ENCODE measurements at regions not wholly inside any gene's neighbourhood (a gene's known extent, or its start where the extent isn't known, plus 50 kb on each side); places are given as distances from the start of the nearest gene placed in this dataset.

DNA sequence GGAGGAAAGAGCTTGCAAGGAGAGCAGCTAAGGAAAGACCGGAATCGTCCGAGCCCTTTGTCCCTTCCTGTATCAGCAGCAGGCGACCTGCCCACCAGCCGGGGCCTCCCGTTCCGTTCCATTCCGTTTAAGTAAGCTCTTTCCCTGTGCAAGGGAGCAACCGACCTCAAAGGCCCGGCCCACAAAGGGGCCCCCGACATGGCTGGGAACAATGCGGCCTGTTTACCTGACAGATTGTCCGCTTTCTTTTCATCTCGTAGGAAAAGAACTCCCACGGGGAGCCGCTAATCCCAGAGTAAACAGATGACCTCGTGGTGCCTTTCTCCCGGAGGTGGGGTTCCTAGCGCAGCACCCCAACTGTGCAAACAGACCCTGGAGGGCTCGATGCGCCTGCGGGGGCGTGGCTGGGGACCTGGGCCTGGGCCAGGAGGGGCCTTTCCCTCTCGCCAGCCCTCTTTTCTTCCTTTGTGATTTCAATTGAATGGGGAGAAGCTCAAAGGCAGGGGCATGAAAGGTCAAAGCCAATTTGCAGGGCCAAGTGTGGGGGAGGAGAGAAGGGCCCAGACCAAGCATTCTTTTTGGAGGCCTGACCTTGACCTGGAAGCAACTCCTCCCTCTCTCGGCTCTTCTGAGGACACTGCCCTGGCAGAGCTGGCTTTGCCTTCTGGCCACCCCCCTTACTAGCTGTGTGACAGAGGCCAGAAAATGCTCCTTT lies 120.2 kb downstream of the INHBB start (continued):
- TF ChIP-seq BCL11A (IDR thresholded peaks at IDR 0.05; ENCODE audit: low read depth in 2 of 2, low read length in 2 of 2) (peak; percentile 2 to 10), SUZ12 (IDR thresholded peaks at IDR 0.05; ENCODE audit: low read length) (no peak), SP1 (IDR thresholded peaks at IDR 0.05; ENCODE audit: low read depth, low read length) (no peak; the same call in none of the 2 replicates), TAF7 (optimal IDR thresholded peaks at IDR 0.05; ENCODE audit: borderline replicate concordance, low read depth, low read length) (no peak), GTF2F1 (IDR thresholded peaks at IDR 0.05; ENCODE audit: borderline replicate concordance, low read depth, low read length) (no peak), ZNF274 (IDR thresholded peaks at IDR 0.05; ENCODE audit: borderline replicate concordance, extremely low read depth, low read length) (no peak), RAD21 (IDR thresholded peaks at IDR 0.05 in 1 of 2, conservative IDR thresholded peaks at IDR 0.05 in 1 of 2; ENCODE audit: low read depth in 2 of 2, low read length in 2 of 2) (no peak), ASH2L (IDR thresholded peaks at IDR 0.05; ENCODE audit: low read length) (peak; percentile 70), EP300 (IDR thresholded peaks at IDR 0.05; ENCODE audit: borderline replicate concordance in 1 of 2, low read depth in 2 of 2, low read length in 2 of 2) (peak in 1 of 2 experiments; percentile 60; a peak in 1 of 3 replicates), BACH1 (IDR thresholded peaks at IDR 0.05; ENCODE audit: low read length) (no peak)
- TF ChIP-seq, protein P1, sequence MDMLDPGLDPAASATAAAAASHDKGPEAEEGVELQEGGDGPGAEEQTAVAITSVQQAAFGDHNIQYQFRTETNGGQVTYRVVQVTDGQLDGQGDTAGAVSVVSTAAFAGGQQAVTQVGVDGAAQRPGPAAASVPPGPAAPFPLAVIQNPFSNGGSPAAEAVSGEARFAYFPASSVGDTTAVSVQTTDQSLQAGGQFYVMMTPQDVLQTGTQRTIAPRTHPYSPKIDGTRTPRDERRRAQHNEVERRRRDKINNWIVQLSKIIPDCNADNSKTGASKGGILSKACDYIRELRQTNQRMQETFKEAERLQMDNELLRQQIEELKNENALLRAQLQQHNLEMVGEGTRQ (IDR thresholded peaks at IDR 0.05; ENCODE audit: low read length): 0 out of 2 replicates have a peak, but pooled peaks have one; percentile 11
- TF ChIP-seq, protein P2, sequence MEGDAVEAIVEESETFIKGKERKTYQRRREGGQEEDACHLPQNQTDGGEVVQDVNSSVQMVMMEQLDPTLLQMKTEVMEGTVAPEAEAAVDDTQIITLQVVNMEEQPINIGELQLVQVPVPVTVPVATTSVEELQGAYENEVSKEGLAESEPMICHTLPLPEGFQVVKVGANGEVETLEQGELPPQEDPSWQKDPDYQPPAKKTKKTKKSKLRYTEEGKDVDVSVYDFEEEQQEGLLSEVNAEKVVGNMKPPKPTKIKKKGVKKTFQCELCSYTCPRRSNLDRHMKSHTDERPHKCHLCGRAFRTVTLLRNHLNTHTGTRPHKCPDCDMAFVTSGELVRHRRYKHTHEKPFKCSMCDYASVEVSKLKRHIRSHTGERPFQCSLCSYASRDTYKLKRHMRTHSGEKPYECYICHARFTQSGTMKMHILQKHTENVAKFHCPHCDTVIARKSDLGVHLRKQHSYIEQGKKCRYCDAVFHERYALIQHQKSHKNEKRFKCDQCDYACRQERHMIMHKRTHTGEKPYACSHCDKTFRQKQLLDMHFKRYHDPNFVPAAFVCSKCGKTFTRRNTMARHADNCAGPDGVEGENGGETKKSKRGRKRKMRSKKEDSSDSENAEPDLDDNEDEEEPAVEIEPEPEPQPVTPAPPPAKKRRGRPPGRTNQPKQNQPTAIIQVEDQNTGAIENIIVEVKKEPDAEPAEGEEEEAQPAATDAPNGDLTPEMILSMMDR (IDR thresholded peaks at IDR 0.05; ENCODE audit: control extremely low read depth in 1 of 3, insufficient read depth in 1 of 3, low read depth in 1 of 3, low read length in 3 of 3): no peak
- TF ChIP-seq, protein P3, sequence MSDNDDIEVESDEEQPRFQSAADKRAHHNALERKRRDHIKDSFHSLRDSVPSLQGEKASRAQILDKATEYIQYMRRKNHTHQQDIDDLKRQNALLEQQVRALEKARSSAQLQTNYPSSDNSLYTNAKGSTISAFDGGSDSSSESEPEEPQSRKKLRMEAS (IDR thresholded peaks at IDR 0.05): peak; percentile 83
- TF ChIP-seq, protein P4, sequence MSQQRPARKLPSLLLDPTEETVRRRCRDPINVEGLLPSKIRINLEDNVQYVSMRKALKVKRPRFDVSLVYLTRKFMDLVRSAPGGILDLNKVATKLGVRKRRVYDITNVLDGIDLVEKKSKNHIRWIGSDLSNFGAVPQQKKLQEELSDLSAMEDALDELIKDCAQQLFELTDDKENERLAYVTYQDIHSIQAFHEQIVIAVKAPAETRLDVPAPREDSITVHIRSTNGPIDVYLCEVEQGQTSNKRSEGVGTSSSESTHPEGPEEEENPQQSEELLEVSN (IDR thresholded peaks at IDR 0.05): peak; percentile 31; the same call in 1 of the 2 replicates
